ENCODE measurements at regions not wholly inside any gene's neighbourhood (a gene's known extent, or its start where the extent isn't known, plus 50 kb on each side); places are given as distances from the start of the nearest gene placed in this dataset.

DNA sequence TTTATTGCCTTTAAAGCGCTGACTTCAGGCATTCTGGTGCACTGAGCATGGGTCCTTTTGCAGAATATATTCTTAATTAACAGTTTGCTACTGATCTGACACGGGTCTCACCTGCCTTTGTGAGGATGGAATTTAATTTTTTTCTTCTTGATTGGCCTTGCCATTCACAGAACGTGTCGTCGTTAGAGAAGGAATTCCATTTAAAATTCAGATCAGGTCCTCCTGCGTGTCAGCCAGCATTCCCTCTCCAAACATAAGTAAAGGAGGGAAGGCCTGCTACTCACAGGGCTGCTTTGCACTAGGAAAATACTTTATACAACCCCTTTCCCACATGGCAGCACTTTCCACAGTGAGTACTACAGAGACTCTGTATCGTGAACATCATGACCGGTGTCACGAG lies 492.7 kb downstream of the NTRK3 start (continued):
- TF ChIP-seq ZNF462 (CRISPR knock-in tag; IDR thresholded peaks at IDR 0.05) (no peak), ETS1 (IDR thresholded peaks at IDR 0.05) (no peak), ZNF331 (CRISPR knock-in tag; IDR thresholded peaks at IDR 0.05; ENCODE audit: low read depth) (no peak), ZNF114 (CRISPR knock-in tag; IDR thresholded peaks at IDR 0.05) (no peak), EZH2 (IDR thresholded peaks at IDR 0.05; ENCODE audit: low read depth, unreplicated experiment) (no peak), CREB1 (CRISPR knock-in tag; IDR thresholded peaks at IDR 0.05; ENCODE audit: low read depth) (no peak), POLR2AphosphoS5 (IDR thresholded peaks at IDR 0.05; ENCODE audit: low read depth) (no peak), NANOG (IDR thresholded peaks at IDR 0.05; ENCODE audit: borderline replicate concordance) (no peak), JUNB (IDR thresholded peaks at IDR 0.05; ENCODE audit: unreplicated experiment) (no peak)
